Neutrophil (primary cell): ENCODE measurements at regions not wholly inside any gene's neighbourhood (a gene's known extent, or its start where the extent isn't known, plus 50 kb on each side); places are given as distances from the start of the nearest gene placed in this dataset.
"Not testable (repeated sequence)": the region's sequence is repeated elsewhere in the genome, so short reads cannot be mapped to it uniquely, and the experiment has no call there.

Source experiments
- H3K27ac ChIP-seq: fragments of 200-600 bp; sonication (generic); 2 replicates; pipeline ENCODE4 v1.5.1; 2016; ENCODE audit warnings: mild to moderate bottlenecking, moderate library complexity
- H3K27me3 ChIP-seq: fragments of 200-600 bp; sonication (generic); 2 replicates; pipeline ENCODE4 v1.6.0; 2016; ENCODE audit warnings: mild to moderate bottlenecking
- H3K36me3 ChIP-seq: fragments of 200-600 bp; sonication (generic); 2 replicates; pipeline ENCODE4 v1.5.1; 2017
- H3K4me1 ChIP-seq, 2 experiments: fragments of 200-600 bp in 1 of 2; sonication (generic) in 1 of 2; 1 replicate in 1 of 2; 2 replicates in 1 of 2; pipeline versions ENCODE4 v1.5.1 to v1.6.1; 2013 to 2016; ENCODE audit warnings: low read depth in 1 of 2, low read length in 1 of 2, mild to moderate bottlenecking in 1 of 2, moderate library complexity in 1 of 2; ENCODE audit not compliant: control insufficient read depth in 1 of 2, insufficient read depth in 1 of 2
- H3K4me3 ChIP-seq, 2 experiments: fragments of 200-600 bp in 1 of 2; sonication (generic) in 1 of 2; 1 replicate in 1 of 2; 2 replicates in 1 of 2; pipeline ENCODE4 v1.5.1; 2013 to 2016; ENCODE audit warnings: low read depth in 1 of 2, low read length in 1 of 2, mild to moderate bottlenecking in 1 of 2, moderate library complexity in 1 of 2
- H3K9me3 ChIP-seq: fragments of 200-600 bp; sonication (generic); 2 replicates; pipeline ENCODE4 v1.5.1; 2016
- CTCF ChIP-seq: fragments of 200-600 bp; sonication (generic); IDR thresholded peaks from 2 replicates; pipeline ENCODE4 v1.5.1; 2016; ENCODE audit warnings: antibody characterized with exemption

DNA sequence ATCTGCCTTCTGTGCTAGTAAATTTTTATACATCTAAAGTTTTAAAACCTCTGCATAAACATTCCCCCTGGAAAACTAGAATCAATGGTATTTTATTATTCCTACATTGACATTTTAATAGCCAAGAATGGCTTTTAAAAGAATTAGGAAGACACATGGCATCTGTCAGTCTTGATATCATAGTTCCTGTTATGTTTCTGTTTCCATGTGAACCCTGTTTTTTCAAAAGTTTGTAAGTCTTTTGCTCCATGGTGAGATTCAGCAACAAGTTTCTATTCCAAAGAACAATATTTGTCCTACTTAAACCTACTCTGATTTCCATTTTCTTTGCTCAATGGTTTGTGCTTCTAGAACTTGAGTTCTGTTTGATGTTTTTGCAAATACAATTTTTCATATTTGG lies 95.2 kb downstream of the PLEKHG1 start:
- no peak for TF ChIP-seq CTCF
- Histone ChIP-seq H3K9me3 (no peaks in the 10 kb centered on the region), H3K27ac (no peak overlapping the region), H3K4me1 (no peaks in the 10 kb centered on the region), H3K36me3 (no peaks in the 10 kb centered on the region), H3K27me3 (no peaks in the 10 kb centered on the region), H3K4me3 (no peak overlapping the region)

- Histone ChIP-seq H3K9me3 (no peaks in the 10 kb centered on the region), H3K36me3 (no peaks in the 10 kb centered on the region), H3K27me3 (no peaks in the 10 kb centered on the region), H3K4me3 (no peak overlapping the region), H3K27ac (no peak overlapping the region), H3K4me1 (no peaks in the 10 kb centered on the region)
- TF ChIP-seq CTCF: no peak
These were observed 96.0 kb downstream of the PLEKHG1 start for GRCh38 chr6:150695652-150696051.

GRCh38 chr6:150696190-150696589 lies 96.5 kb downstream of the PLEKHG1 start:
- Histone ChIP-seq H3K27ac (no peak overlapping the region), H3K36me3 (no peaks in the 10 kb centered on the region), H3K4me3 (no peak overlapping the region), H3K27me3 (no peaks in the 10 kb centered on the region), H3K9me3 (no peaks in the 10 kb centered on the region), H3K4me1 (no peaks in the 10 kb centered on the region)
- TF ChIP-seq CTCF: no peak

- not testable (repeated sequence) for H3K9me3 ChIP-seq, H3K4me1 ChIP-seq, H3K36me3 ChIP-seq, H3K27me3 ChIP-seq, H3K4me3 ChIP-seq, H3K27ac ChIP-seq
These were observed 97.2 kb downstream of the PLEKHG1 start for GRCh38 chr6:150696918-150697317.

DNA sequence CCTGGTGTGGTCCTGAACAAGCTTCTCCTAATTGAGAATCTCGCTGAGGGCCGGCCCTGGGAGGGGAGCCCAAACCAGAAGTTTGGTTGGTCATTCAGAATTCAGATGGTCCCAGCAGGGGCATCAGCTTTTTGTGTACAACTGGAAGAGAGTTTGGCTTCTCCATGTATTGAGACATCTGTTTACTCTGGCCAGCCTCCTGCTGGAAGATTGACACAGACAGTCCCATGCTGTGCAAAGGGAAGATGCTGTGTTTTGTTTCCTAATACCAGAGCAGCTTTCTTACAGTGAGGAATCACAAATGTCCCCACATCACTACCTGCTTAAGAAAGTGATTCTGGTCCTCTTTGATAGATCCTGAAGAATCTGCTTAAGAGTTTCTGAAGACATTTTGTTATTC lies 97.8 kb downstream of the PLEKHG1 start:
- H3K36me3 ChIP-seq: no peaks in the 10 kb centered on the region

DNA sequence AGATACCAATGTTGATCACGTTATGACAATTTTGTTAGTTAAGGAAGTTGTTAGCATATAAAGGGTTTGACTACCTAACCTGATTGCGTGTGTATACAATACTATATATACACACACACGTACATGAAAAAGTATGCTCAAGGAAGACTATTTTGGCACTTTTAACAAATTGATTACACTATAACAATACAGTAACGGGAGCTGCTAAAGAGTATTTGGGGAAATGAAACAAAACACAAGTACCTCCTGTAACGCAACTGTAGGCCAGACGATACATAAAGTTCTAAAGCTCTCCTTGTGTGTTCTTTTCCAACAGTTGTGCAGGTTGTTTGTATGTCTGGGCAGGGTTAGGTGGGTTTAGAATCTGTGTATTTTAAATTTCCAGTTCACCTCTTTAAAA lies 98.7 kb downstream of the PLEKHG1 start:
- Histone ChIP-seq H3K27ac (no peak overlapping the region), H3K36me3 (no peaks in the 10 kb centered on the region), H3K4me3 (no peak overlapping the region), H3K27me3 (no peaks in the 10 kb centered on the region), H3K9me3 (no peaks in the 10 kb centered on the region), H3K4me1 (no peaks in the 10 kb centered on the region)
- no peak for TF ChIP-seq CTCF

More for the DNA sequence above, 97.8 kb downstream of the PLEKHG1 start:
- TF ChIP-seq CTCF: no peak
- no peaks in the 10 kb centered on the region for H3K4me1 ChIP-seq
- no peaks in the 10 kb centered on the region for H3K9me3 ChIP-seq
- H3K27ac ChIP-seq: no peak overlapping the region
- H3K27me3 ChIP-seq: no peaks in the 10 kb centered on the region
- H3K4me3 ChIP-seq: no peak overlapping the region
